GM21619 (cell line): ENCODE measurements at regions not wholly inside any gene's neighbourhood (a gene's known extent, or its start where the extent isn't known, plus 50 kb on each side); places are given as distances from the start of the nearest gene placed in this dataset.
"Not testable (repeated sequence)": the region's sequence is repeated elsewhere in the genome, so short reads cannot be mapped to it uniquely, and the experiment has no call there.

Source experiments
- ATAC-seq: cut with Tn5 transposase; IDR thresholded peaks from one replicate; pipeline ENCODE4 v1.9.1; 2021; ENCODE audit not compliant: unreplicated experiment

DNA sequence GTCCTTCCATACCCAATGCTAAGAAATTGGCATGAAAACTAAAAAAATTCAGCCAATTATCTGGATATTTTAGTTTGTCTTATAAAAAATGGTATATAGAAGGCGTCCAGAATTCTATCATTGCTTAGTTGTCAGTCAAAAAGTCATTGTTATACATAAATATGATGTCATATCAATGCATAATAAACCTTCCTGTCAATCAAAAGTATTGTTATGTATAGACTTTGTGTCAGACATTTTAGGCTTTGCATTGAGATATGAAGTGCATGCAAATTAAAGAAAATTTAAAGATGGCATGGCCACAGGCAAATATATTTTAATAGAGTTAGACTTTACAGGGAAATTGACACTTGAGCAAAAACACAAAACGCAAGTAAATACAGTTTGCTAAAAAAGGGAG, 173.4 kb upstream of the FANCL start:
- no peak for ATAC-seq

DNA sequence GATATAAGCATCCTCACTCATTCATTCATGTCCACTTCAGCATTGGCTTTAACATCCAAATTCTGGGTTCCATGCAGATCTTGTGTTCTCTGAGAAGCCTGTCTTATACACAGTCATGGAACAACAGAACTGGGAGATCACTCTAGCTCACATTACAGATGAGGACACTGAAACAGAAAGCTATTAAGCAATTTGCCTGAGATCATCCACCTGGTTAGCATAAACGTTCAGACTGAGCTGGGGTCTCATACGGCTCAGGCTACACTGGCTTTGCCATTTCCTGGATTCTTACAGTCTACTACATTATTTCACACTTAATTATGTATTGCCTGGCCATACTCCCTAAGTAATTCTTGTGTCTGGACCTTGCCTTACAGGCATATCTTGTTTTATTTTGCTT, 169.4 kb upstream of the FANCL start:
- ATAC-seq, result no peak

DNA sequence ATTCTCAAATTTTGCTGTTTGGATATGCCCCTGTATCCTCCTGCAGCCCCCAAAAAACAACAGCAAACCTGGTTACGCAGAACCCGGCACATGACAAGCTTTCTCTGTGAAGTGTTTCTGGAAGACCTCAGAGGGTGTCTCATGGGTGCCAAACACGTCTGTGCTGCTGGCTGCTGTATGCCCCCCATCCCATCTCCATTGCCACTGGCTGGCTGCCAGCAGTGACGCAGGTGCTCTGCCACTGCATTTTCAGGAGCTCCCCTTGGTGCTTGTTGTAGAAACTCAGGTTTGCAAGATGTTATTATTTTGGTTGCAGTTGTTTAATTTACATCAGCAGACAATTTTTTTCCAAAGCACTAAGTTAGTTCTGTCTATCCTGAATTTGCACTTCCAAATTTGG, 166.4 kb upstream of the FANCL start:
- ATAC-seq, result no peak

DNA sequence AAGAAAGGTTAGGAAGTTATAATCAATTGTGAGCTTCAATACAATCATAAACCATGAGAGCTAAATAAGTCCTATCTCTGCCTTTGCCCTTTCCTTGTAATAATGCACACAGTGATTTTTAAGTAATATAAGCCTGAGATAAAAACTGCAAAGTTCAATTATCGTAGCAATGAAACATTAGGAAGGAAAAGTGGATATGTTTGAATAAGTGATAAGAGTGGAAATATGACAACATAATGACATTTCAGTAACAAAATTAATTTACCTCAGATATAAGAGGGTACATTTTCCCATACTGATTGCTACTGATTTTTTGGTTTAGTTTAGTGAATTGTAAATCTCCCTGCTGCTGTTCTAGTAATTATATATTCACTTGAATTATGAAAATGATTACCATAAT, 164.2 kb upstream of the FANCL start:
- ATAC-seq, result no peak

DNA sequence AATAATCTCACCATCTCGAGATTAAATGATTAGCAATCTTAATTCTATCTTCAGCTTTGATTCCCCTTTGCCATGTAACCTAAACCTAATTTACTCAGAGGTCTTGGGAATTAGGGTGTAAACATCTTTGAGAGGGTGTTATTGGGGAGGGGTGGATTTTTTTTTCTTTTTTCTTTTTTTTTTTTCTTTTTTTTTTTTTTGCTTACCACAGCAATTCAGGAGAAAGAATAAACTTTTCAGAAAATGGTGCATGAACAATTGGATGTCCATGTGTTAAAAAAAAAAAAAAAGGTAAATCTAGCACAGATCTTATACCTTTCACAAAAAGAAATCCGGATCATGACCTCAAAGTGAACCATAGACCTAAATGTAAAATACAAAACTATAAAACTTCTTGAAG, 160.8 kb upstream of the FANCL start:
- ATAC-seq, result no peak

DNA sequence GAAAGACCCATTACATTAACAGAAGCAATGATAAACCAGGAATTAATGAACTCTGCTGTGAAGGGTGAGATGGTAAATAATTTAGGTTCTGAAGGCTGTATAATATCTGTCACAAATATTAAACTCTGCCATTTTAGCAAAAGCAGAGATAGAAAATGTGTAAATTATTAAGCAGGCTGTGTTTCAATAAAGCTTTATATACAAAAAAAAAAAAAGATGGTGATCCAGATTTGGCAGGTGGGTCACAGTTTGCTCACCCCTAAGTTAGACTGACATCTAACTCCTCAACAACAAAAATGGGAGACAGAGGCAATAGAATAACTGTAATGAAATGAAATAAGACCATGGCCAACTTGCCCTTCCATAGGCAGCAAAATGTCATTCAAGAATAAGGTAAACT, 157.3 kb upstream of the FANCL start:
- ATAC-seq, result no peak

DNA sequence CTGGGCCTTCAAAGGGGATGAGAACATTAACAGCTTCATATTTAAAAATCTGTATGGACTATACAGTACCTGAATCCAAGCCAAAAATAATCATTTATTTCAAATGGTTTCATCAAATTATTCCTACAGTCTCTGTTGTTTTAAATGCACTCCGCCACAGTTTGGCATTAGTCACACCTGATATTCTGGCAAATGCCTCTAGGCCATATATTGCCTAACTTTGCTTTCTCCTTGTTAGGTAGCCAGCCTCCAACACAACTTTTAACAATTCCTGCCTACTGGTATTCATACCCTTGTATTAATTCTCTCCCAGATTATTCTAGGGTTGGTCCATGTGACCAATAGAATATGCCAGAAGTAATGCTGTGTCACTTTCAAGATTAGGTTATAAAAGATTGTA, 146.6 kb upstream of the FANCL start:
- no peak for ATAC-seq

DNA sequence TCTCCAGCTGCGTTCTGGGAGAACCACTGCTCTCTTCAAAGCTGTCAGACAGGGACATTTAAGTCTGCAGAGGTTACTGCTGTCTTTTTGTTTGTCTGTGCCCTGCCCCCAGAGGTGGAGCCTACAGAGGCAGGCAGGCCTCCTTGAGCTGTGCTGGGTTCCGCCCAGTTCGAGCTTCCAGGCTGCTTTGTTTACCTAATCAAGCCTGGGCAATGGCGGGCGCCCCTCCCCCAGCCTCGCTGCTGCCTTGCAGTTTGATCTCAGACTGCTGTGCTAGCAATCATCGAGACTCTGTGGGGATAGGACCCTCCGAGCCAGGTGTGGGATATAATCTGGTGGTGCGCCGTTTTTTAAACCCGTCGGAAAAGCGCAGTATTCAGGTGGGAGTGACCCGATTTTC, 145.8 kb upstream of the FANCL start:
- ATAC-seq, result not testable (repeated sequence)

DNA sequence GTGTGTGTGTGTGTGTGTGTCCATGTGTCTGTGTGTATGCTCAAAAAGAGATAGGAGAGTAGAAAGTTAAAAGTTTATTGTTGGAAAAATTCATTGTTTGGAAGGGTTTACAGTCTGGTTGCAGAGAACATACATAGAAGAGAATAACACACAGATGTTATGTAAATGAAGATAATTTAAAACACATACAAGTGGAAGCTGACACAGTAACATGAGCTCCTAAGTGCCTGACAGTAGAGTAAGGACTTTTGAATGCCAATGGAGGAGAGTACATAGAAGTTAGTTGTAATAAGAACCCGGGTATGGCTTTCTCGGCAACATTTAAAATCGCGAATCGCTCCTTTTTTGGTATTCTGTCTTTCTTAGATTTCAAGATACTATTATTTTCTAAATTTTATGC, 137.0 kb upstream of the FANCL start:
- ATAC-seq, result no peak

DNA sequence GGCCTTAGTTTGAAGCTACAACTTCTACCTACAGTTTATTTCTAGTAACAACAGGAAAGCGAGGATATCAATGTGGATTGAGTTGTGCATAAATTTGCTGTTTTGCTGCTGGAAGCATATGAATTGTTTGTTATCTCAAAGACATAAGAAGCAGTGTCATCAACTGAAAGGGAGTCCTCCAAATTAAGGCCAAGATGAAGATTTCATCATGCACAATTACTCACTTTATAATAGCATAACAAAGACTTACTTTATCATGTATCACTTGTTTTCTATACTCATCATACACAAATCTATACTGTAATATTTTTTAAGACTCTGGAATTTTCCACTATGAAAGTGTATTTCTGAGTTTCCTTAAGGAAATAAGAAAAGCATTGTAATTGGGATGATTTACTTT, 136.1 kb upstream of the FANCL start:
- no peak for ATAC-seq

DNA sequence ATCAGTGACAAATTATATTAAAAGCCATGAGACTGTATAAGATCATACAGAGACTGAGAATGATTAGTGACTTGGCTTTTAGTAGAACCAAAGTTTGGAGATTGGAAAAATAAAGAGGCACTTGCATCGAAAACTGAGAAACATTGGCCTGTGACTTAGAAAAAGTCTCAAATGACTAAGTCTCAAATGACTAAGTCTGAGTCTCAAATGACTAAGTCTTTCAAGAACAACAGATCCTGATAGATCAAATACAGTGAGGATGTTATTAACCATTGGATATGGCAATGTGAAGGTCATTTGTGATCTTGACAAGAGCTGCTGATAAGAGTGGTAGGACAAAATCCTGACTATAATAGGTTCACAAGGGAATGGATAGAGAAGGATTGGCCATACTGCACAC, 135.5 kb upstream of the FANCL start:
- ATAC-seq, result peak; percentile 69

DNA sequence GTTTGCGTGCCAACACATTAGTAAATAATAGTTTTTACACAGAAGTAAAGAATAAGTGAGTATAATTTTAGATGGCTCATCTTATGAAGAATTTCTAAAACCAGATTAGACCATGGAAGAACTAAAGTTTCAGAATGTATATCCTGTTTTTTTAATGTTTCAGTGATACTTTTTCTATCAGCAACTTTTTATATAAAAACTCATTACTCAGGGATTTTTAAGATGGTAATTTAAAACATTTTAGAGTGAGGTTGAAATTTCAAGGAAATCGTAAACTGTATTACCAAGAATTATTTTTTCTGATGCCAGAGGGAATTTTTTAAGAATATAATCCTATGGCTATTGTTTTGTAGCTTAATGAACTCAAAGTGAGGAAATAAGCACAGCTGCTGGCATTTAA, 128.5 kb upstream of the FANCL start:
- no peak for ATAC-seq

DNA sequence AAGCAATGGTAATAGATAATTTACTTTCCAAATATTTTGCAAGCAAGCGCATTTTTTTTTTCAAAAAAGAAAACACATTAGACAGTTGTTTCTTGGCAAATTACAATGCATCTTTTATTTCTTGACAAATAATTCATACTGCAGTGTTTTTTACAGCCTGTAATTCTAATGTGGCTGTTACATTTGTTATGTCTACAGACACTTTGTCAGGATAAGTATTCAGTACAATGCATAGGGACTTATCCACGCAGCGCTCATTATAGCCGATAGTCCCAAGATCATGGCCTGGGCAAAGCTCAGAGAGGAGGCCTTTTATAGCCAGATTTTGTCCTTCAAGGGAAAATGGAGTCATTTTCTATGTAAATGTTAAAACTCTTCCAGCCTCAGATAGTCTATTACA, 123.0 kb upstream of the FANCL start:
- no peak for ATAC-seq

DNA sequence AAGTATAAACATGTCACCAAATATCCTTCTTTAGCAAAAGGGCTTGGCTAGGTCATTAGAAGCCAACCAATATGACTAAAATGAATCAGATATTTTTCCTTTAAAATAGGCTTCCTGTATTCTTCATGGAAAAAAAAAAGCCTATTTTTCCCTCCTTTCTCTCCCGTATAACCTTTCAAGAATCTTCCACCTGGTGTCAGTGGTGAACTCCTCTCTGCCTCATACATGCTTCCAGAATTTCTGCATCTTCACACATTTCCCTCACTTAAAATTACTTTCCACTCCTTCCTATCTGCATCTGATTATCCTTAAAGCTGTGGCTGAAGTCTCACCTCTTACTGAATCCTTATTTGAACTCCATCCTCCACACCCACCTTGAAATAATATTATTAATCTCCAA, 116.9 kb upstream of the FANCL start:
- no peak for ATAC-seq

DNA sequence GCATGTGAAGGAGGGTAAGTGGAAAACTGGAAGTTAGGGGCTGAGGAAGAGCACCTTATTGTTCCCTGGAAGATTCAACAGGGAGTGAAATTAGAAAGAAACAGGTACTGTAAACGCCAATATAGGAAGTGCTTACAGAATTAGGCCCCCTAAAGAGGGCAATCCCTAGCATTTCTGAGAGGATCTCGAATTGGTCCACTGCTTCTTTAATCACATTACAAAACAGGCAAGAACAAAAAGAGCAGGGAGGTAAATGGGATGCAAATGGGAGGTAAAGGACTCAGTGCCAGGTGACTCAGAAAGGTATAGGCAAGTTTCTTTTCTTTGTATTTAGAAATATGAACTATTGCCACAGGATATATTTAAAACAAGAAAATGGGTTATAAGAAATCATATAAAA, 116.4 kb upstream of the FANCL start:
- ATAC-seq, result no peak

DNA sequence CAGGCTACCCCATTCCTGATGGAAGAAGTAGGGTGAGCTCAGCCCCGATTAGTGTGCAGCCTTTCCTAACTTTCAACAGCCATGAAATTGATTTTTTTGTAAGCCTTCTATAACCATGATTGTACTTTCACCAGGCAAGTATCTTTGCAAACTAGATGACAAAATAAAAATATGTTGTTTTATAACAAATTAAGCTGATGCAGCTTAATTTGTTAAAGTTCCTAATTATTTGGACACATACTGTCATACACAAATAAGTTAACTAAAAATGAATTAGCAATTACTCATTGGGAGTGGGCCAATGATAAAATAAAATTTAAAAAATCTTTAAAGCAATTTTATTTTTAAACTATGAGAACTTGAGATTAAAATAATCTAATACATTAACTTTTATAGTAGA, 113.1 kb upstream of the FANCL start:
- no peak for ATAC-seq

DNA sequence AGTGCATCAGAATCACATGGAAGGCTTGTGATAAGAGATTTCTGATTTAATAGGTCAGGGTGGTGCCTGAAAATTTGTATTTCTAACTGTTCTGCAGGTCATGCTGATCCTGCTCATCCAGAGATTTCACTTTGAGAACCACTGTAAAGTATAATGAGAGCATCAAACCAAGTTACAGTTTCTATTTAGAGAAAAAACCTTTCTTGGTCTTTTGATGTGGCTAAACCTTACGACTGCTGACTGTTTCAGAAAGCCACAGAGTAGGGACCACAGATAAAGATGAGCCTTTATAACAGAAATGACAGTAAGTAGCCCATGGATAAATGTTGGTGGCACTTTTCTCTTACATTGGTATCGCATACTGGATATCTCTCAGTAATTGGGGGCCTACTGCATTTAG, 109.4 kb upstream of the FANCL start:
- peak; percentile 75 for ATAC-seq

DNA sequence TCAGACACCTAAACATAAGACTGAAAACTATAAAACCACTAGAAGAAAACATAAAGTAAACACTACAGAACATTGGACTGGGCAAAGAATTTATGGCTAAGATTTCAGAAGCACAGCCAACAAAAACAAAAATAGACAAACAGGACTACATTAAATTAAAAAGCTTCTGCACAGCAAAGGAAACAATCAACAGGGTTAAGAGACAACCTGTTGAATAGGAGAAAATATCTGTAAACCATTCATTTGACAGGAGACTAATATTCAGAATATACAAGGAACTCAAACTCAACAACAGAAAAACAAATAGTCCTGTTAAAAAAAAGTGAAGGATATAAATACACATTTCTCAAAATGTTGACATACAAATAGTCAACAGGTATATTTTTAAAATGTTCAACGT, 106.7 kb upstream of the FANCL start:
- ATAC-seq, result no peak

DNA sequence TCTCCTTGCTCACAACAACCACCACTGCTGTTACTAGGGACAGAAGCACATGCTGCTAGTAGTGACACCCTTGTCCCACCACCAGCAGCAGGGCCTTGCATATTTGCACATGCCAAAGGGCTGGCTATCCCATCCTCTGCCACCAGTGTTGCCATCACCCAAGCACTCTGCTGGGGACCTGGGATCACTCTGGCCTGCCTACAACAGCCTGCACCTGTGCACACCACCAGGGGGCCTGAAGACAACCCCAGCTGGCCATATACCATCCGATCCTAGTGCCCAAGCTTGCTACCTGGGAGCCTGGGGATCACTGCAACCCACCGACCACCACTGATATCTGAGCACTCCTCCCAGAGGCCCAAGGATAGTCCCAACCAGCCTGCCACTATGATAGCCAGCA, 99.9 kb upstream of the FANCL start:
- ATAC-seq, result no peak

DNA sequence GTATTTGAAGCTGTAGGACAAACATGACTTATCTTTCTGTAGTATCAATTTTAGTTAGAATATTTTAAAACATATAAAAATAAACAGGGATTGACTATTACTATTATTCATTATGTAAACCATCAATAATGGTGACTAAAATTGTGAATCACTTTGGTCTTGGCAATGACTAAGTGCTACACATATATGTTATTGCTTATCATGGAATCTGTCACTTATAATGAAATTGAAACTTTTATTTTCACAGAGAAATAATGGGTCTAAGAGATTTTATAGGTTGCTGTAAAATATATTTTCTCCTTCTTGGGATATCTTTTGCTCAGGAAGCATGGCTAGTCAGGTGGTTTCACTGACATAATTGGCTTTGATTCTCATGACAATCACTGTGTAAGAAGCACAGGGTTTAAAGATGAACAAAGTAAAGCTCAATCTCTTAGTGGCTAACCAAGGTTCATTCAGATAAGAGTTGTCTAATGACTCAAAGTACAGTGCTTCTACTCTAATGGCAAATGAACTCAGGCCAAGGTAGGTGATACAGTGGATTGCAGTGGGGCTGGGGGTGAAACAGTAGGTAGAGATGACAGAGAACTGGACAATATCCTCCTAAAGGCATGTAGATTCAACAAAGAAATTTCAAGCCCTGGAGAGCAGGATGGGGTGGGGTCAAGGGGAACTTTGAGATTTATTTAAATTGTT, 98.6 kb upstream of the FANCL start:
- ATAC-seq, result no peak

DNA sequence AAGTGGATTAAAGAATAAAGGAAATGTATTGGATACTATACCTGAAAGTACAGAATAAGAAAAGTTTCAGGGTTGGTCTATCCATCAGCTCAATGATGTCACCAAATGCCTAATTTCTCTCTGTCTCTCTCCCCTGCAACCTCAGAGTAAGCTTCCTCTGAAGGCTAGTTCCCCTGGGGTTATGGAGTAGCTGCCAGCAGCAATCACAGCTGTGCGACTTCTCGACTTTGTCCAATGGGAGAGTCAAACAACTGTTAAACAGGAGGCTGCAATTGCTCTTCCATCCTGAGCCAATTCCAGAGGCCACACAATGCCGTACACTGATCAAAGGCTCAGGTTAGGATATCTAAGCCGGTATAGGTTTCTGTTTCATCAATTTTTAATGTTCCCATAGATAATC, 95.3 kb upstream of the FANCL start:
- ATAC-seq, result no peak

DNA sequence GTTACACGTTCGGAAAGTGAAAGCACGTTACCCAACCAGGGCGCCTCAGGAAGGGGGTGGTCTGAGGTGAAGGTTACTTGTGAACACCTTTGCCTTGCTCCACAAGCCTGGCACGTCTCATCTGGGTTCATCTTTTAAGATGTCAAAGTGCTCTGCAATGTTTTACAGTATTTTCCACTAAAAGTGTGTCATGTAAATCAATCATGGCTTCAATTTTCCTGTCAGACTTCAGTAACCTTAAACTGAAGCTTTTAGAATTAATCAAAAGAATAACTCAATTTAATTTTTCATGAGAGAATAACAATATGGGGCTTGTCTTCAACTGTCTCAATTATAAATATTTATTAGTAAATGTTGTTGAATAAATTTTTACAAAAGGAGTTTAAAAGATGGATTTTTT, 93.3 kb upstream of the FANCL start:
- ATAC-seq, result no peak

DNA sequence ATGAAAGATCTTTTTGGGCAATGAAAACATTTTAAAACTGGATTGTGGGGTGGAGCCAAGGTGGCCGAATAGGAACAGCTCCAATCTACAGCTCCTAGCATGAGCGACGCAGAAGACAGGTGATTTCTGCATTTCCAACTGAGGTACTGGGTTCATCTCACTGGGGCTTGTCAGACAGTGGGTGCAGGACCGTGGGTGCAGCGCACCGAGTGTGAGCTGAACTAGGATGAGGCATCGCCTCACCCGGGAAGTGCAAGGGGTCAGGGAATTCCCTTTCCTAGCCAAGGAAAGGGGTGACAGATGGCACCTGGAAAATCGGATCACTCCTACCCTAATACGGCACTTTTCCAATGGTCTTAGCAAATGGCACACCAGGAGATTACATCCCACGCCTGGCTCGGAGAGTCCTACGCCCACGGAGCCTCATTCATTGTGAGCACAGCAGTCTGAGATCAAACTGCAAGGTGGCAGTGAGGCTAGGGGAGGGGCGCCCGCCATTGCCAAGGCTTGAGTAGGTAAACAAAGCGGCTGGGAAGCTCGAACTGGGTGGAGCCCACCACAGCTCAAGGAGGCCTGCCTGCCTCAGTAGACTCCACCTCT, 84.3 kb upstream of the FANCL start:
- ATAC-seq, result not testable (repeated sequence)
